SK-N-SH (cell line): ENCODE measurements at regions not wholly inside any gene's neighbourhood (a gene's known extent, or its start where the extent isn't known, plus 50 kb on each side); places are given as distances from the start of the nearest gene placed in this dataset.

Experiments
- CTCF ChIA-PET: fragments of 300-600, 350-600 bp; formaldehyde crosslinking; extraction: SDS; loops from one replicate; lab custom pipeline; 2021; lab: Yijun Ruan, JAX
- POLR2A ChIA-PET: fragments of 350-600 bp; sonication (Branson Sonifier 250); formaldehyde crosslinking; extraction: SDS; loops from one replicate; lab custom pipeline; 2020; ENCODE audit warnings: antibody characterized with exemption, inconsistent platforms; lab: Yijun Ruan, JAX
- DNase-seq: peaks from one replicate; pipeline ENCODE4 v3.0.0; 2012
- H2AFZ ChIP-seq: fragments of 200-600 bp; sonication (generic); 2 replicates; pipeline ENCODE4 v1.8.1; 2016; ENCODE audit warnings: antibody characterized with exemption, mild to moderate bottlenecking, low read depth
- H3F3A ChIP-seq: fragments of 200-600 bp; sonication (generic); replicated peaks from 2 replicates; pipeline ENCODE3; 2016; ENCODE audit warnings: antibody characterized with exemption, mild to moderate bottlenecking; ENCODE audit not compliant: insufficient read depth
- H3K27ac ChIP-seq, 2 experiments: fragments of 200-500 bp in 1 of 2; fragments of 200-600 bp in 1 of 2; sonication (Bioruptor generic) in 1 of 2; sonication (generic), shearing (Covaris generic) in 1 of 2; 2 replicates each; pipeline versions ENCODE4 v1.5.1 to v1.6.1; 2014 to 2016; ENCODE audit warnings: low read depth in 2 of 2, inconsistent platforms in 1 of 2, low read length in 1 of 2, mild to moderate bottlenecking in 1 of 2, mixed read lengths in 1 of 2
- H3K27me3 ChIP-seq: fragments of 200-600 bp; sonication (generic), shearing (Covaris generic); 2 replicates; pipeline ENCODE4 v1.6.1; 2016; ENCODE audit warnings: mixed run types; ENCODE audit not compliant: insufficient read depth
- H3K36me3 ChIP-seq, 2 experiments: fragments of 200-500 bp in 1 of 2; fragments of 200-600 bp in 1 of 2; sonication (Bioruptor generic) in 1 of 2; sonication (generic) in 1 of 2; replicated peaks in 1 of 2; 2 replicates each; pipeline versions ENCODE3 to v1.5.1; 2014 to 2016; ENCODE audit warnings: low read length in 1 of 2, mild to moderate bottlenecking in 1 of 2; ENCODE audit not compliant: insufficient read depth in 2 of 2, control insufficient read depth in 1 of 2
- H3K4me1 ChIP-seq, 2 experiments: fragments of 200-500 bp in 1 of 2; fragments of 200-600 bp in 1 of 2; sonication (Bioruptor generic) in 1 of 2; sonication (generic), shearing (Covaris generic) in 1 of 2; 2 replicates each; pipeline versions ENCODE4 v1.5.1 to v1.6.1; 2014 to 2016; ENCODE audit warnings: low read depth in 1 of 2, low read length in 1 of 2, mixed run types in 1 of 2; ENCODE audit not compliant: insufficient read depth in 2 of 2, control insufficient read depth in 1 of 2
- H3K4me2 ChIP-seq: fragments of 200-600 bp; sonication (generic), shearing (Covaris generic); 2 replicates; pipeline ENCODE4 v1.6.1; 2017; ENCODE audit warnings: mixed run types
- H3K4me3 ChIP-seq, 2 experiments: fragments of 200-500 bp in 1 of 2; fragments of 200-600 bp in 1 of 2; sonication (Bioruptor generic) in 1 of 2; sonication (generic), shearing (Covaris generic) in 1 of 2; 2 replicates each; pipeline versions ENCODE4 v1.5.1 to v1.8.1; 2014 to 2016; ENCODE audit warnings: low read depth in 2 of 2, inconsistent platforms in 1 of 2, low read length in 1 of 2, mild to moderate bottlenecking in 1 of 2, mixed read lengths in 1 of 2, moderate library complexity in 1 of 2
- H3K79me2 ChIP-seq: fragments of 200-600 bp; sonication (generic); 2 replicates; pipeline ENCODE4 v1.8.1; 2017; ENCODE audit warnings: mild to moderate bottlenecking; ENCODE audit not compliant: insufficient read depth
- H3K9ac ChIP-seq: fragments of 200-600 bp; sonication (generic); 2 replicates; pipeline ENCODE4 v1.6.1; 2017; ENCODE audit warnings: mixed run types
- H3K9me2 ChIP-seq: fragments of 200-600 bp; sonication (generic); 2 replicates; pipeline ENCODE4 v1.6.1; 2017; ENCODE audit warnings: mixed run types
- H3K9me3 ChIP-seq: fragments of 200-600 bp; sonication (generic); 2 replicates; pipeline ENCODE4 v1.6.1; 2017; ENCODE audit warnings: mixed run types, mild to moderate bottlenecking, moderate library complexity
- H4K20me1 ChIP-seq: fragments of 200-600 bp; sonication (generic); 2 replicates; pipeline ENCODE4 v1.6.1; 2017; ENCODE audit warnings: mild to moderate bottlenecking, mixed run types; ENCODE audit not compliant: insufficient read depth
- EZH2phosphoT487 ChIP-seq: fragments of 200-600 bp; sonication (generic); IDR thresholded peaks from 2 replicates; pipeline ENCODE4 v1.6.1; 2017; ENCODE audit warnings: low read depth, mixed run types, mild to moderate bottlenecking, antibody characterized with exemption, moderate library complexity, borderline replicate concordance
- FOXM1 ChIP-seq: IDR thresholded peaks from 2 replicates; pipeline ENCODE4 v1.4.0; 2012; ENCODE audit warnings: low read depth, mild to moderate bottlenecking
- JUND ChIP-seq: IDR thresholded peaks from 2 replicates; pipeline ENCODE4 v1.4.0; 2012
- MEF2A ChIP-seq: IDR thresholded peaks from 2 replicates; pipeline ENCODE4 v1.4.0; 2012; ENCODE audit warnings: low read depth, borderline replicate concordance
- MXI1 ChIP-seq: IDR thresholded peaks from 2 replicates; pipeline ENCODE4 v1.6.1; 2012; ENCODE audit warnings: mild to moderate bottlenecking, low read depth, low read length, improper control_type of control experiment
- NRF1 ChIP-seq: IDR thresholded peaks from 2 replicates; pipeline ENCODE4 v1.6.1; 2012; ENCODE audit warnings: low read depth, mild to moderate bottlenecking, low read length
- POLR2AphosphoS5 ChIP-seq: IDR thresholded peaks from 2 replicates; pipeline ENCODE4 v1.6.1; 2012; ENCODE audit warnings: low read depth, low read length
- RAD21 ChIP-seq: IDR thresholded peaks from 2 replicates; pipeline ENCODE4 v1.6.1; 2012; ENCODE audit warnings: mild to moderate bottlenecking, low read length
- RFX5 ChIP-seq: IDR thresholded peaks from 2 replicates; pipeline ENCODE4 v1.6.1; 2012; ENCODE audit warnings: mild to moderate bottlenecking, improper control_type of control experiment, low read length
- RXRA ChIP-seq: IDR thresholded peaks from 2 replicates; pipeline ENCODE4 v1.4.0; 2012; ENCODE audit warnings: low read depth, mild to moderate bottlenecking, borderline replicate concordance
- SMC3 ChIP-seq: IDR thresholded peaks from 2 replicates; pipeline ENCODE4 v1.6.1; 2012; ENCODE audit warnings: low read depth, low read length, improper control_type of control experiment
- WGBS: methylation state at CpG from one replicate; pipeline ENCODE4 v1.1.6; 2017; ENCODE audit warnings: low lambda C conversion rate; 5-methylcytosine and 5-hydroxymethylcytosine counted together
- TF ChIP-seq, protein P1 (sequence below): IDR thresholded peaks from 2 replicates; pipeline ENCODE4 v1.4.0; 2012; ENCODE audit warnings: low read depth, borderline replicate concordance
- TF ChIP-seq, protein P2 (sequence below): IDR thresholded peaks from 2 replicates; pipeline ENCODE4; 2012

DNA sequence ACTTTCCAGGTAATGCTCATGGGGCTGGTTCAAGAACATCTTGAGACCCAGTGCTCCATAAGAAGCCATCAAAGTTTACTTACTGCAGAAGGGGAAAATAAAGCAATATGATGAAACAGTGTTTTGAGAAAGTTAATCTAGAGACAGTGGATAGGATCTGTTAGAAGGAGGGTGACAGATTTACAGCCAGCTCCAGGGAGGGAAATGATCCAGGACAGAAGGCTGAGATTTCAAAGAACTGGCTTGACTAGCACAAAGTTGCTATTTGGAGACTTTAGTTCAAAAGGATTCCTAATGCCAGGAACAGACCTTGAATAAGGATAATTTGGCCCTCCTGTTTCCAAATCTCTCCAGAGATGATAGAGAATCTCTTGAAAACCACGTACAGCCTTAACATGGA, 166.5 kb upstream of the NECTIN3 start:
- H3K4me3 ChIP-seq: no peak overlapping the region
- 88% methylated on average over 1 of the region's 1 CpG for WGBS
- no peaks in the 10 kb centered on the region for H3K27me3 ChIP-seq
- no peak overlapping the region for H2AFZ ChIP-seq
- H3K27ac ChIP-seq: no peak overlapping the region
- no peaks in the 10 kb centered on the region for H4K20me1 ChIP-seq
- no peaks in the 10 kb centered on the region for H3K9me2 ChIP-seq
- POLR2A ChIA-PET: no interaction called here
- H3K9me3 ChIP-seq: no peaks in the 10 kb centered on the region
- no peaks in the 10 kb centered on the region for H3K79me2 ChIP-seq
- no peaks in the 10 kb centered on the region for H3K36me3 ChIP-seq
- H3F3A ChIP-seq: no peaks in the 10 kb centered on the region
- H3K9ac ChIP-seq: no peak overlapping the region
- no peak for DNase-seq
- H3K4me1 ChIP-seq: no peaks in the 10 kb centered on the region; a peak in 1 of 4 replicates
- CTCF ChIA-PET: no interaction called here
- no peak overlapping the region for H3K4me2 ChIP-seq
- TF ChIP-seq NRF1: no peak
- no peak for TF ChIP-seq MXI1
- TF ChIP-seq, protein P1, sequence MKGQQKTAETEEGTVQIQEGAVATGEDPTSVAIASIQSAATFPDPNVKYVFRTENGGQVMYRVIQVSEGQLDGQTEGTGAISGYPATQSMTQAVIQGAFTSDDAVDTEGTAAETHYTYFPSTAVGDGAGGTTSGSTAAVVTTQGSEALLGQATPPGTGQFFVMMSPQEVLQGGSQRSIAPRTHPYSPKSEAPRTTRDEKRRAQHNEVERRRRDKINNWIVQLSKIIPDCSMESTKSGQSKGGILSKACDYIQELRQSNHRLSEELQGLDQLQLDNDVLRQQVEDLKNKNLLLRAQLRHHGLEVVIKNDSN: no peak
- TF ChIP-seq EZH2phosphoT487: no peak
- no peak for TF ChIP-seq RAD21
- no peak for TF ChIP-seq JUND
- no peak for TF ChIP-seq RFX5
- no peak for TF ChIP-seq FOXM1
- TF ChIP-seq MEF2A: no peak

DNA sequence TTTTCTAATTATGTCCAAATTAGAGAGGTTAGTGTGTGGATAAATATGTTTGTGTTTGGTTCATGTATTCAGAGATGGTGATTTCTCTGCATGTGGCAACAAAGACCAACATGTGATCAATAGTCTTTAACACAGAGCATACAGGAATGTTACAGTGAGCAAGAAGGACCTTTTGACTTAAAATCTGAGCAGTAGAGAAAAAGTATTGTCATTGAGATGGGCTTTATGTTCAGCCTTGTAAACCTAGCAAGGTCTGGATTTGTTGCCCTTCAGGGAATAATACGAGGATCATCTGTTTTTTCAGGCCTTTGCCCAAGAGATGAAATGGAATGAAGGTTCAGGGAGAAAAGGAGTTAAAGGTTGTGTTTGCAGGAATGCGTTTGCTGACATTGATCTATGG, 161.8 kb upstream of the NECTIN3 start:
- POLR2A ChIA-PET: no interaction called here
- no peak for DNase-seq
- H3K9me2 ChIP-seq: no peaks in the 10 kb centered on the region
- H3K4me3 ChIP-seq: no peak overlapping the region
- H2AFZ ChIP-seq: no peak overlapping the region
- TF ChIP-seq, protein P1: no peak
- TF ChIP-seq RFX5 (no peak), EZH2phosphoT487 (no peak), SMC3 (no peak), POLR2AphosphoS5 (no peak), FOXM1 (no peak), RXRA (no peak)
- TF ChIP-seq, protein P2, sequence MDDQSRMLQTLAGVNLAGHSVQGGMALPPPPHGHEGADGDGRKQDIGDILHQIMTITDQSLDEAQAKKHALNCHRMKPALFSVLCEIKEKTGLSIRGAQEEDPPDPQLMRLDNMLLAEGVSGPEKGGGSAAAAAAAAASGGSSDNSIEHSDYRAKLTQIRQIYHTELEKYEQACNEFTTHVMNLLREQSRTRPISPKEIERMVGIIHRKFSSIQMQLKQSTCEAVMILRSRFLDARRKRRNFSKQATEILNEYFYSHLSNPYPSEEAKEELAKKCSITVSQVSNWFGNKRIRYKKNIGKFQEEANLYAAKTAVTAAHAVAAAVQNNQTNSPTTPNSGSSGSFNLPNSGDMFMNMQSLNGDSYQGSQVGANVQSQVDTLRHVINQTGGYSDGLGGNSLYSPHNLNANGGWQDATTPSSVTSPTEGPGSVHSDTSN: no peak
- 90% methylated on average over 2 of the region's 2 CpGs for WGBS
- no peaks in the 10 kb centered on the region for H3K9me3 ChIP-seq
- H3K27ac ChIP-seq: no peak overlapping the region
- no peaks in the 10 kb centered on the region; a peak in 1 of 4 replicates for H3K4me1 ChIP-seq
- H4K20me1 ChIP-seq: no peaks in the 10 kb centered on the region
- CTCF ChIA-PET: no interaction called here
- no peaks in the 10 kb centered on the region for H3K79me2 ChIP-seq
- no peaks in the 10 kb centered on the region for H3K36me3 ChIP-seq
- H3K9ac ChIP-seq: no peak overlapping the region
- no peaks in the 10 kb centered on the region for H3K27me3 ChIP-seq
- H3K4me2 ChIP-seq: no peak overlapping the region
- no peaks in the 10 kb centered on the region for H3F3A ChIP-seq
